Central memory CD8-positive, alpha-beta T cell (primary cell): ENCODE measurements at regions not wholly inside any gene's neighbourhood (a gene's known extent, or its start where the extent isn't known, plus 50 kb on each side); places are given as distances from the start of the nearest gene placed in this dataset.
"Not testable (repeated sequence)": the region's sequence is repeated elsewhere in the genome, so short reads cannot be mapped to it uniquely, and the experiment has no call there.

Source experiments
- ATAC-seq: fragments of 150-1000 bp; cut with Tn5 transposase; replicated peaks from 2 replicates; pipeline ENCODE4 v1.10.0; 2022; ENCODE audit warnings: mild to moderate bottlenecking, moderate FRiP score, moderate number of reproducible peaks; ENCODE audit not compliant: poor library complexity, severe bottlenecking; ENCODE audit errors: extremely low read depth
- DNase-seq, 2 donors: peaks; one replicate each; pipeline ENCODE4 v3.0.0; 2021; ENCODE audit warnings: low spot score in 2 of 2
- H3K27ac Mint-ChIP-seq: one replicate; pipeline ENCODE4 v1.8.0; 2022; ENCODE audit warnings: low read depth, mild to moderate bottlenecking, moderate library complexity, mixed read lengths
- H3K27me3 Mint-ChIP-seq: one replicate; pipeline ENCODE4 v1.8.0; 2022; ENCODE audit warnings: mixed read lengths
- H3K36me3 Mint-ChIP-seq: one replicate; pipeline ENCODE4 v1.8.0; 2022; ENCODE audit warnings: mild to moderate bottlenecking, moderate library complexity, mixed read lengths; ENCODE audit not compliant: insufficient read depth
- H3K4me1 Mint-ChIP-seq: one replicate; pipeline ENCODE4 v1.8.0; 2022; ENCODE audit warnings: mixed read lengths
- H3K4me3 Mint-ChIP-seq: one replicate; pipeline ENCODE4 v1.8.0; 2022; ENCODE audit warnings: mild to moderate bottlenecking, moderate library complexity, mixed read lengths
- H3K9me3 Mint-ChIP-seq: one replicate; pipeline ENCODE4 v1.8.0; 2022; ENCODE audit warnings: mixed read lengths

GRCh38 chr5:138640646-138641254 lies 65.5 kb upstream of the HSPA9 start:
- H3K36me3 Mint-ChIP-seq: no peaks in the 10 kb centered on the region
- H3K27ac Mint-ChIP-seq: no peak overlapping the region
- peaks cover 75% of the 10 kb centered on the region for H3K27me3 Mint-ChIP-seq
- no peak for DNase-seq
- H3K4me3 Mint-ChIP-seq: no peak overlapping the region
- no peaks in the 10 kb centered on the region for H3K4me1 Mint-ChIP-seq
- no peaks in the 10 kb centered on the region for H3K9me3 Mint-ChIP-seq
- no peak for ATAC-seq

- Mint-ChIP-seq H3K27me3 (peaks cover 74% of the 10 kb centered on the region), H3K9me3 (no peaks in the 10 kb centered on the region), H3K36me3 (no peaks in the 10 kb centered on the region), H3K4me3 (no peak overlapping the region), H3K27ac (no peak overlapping the region), H3K4me1 (no peaks in the 10 kb centered on the region)
- no peak for DNase-seq
- ATAC-seq: no peak
Observed at GRCh38 chr5:138640138-138640537, 64.9 kb upstream of the HSPA9 start.

- Mint-ChIP-seq H3K4me3 (no peak overlapping the region), H3K27me3 (peaks cover 76% of the 10 kb centered on the region), H3K9me3 (no peaks in the 10 kb centered on the region), H3K4me1 (no peaks in the 10 kb centered on the region), H3K36me3 (no peaks in the 10 kb centered on the region), H3K27ac (no peak overlapping the region)
- no peak for DNase-seq
- no peak for ATAC-seq
Observed at GRCh38 chr5:138639326-138639725, 64.1 kb upstream of the HSPA9 start.

GRCh38 chr5:138637256-138637655 lies 62.1 kb upstream of the HSPA9 start:
- no peak for DNase-seq
- Mint-ChIP-seq H3K4me1 (peaks cover 7% of the 10 kb centered on the region), H3K36me3 (no peaks in the 10 kb centered on the region), H3K4me3 (no peak overlapping the region), H3K27ac (no peak overlapping the region), H3K9me3 (no peaks in the 10 kb centered on the region), H3K27me3 (peaks cover 80% of the 10 kb centered on the region)
- no peak for ATAC-seq

GRCh38 chr5:138636398-138636944 lies 61.3 kb upstream of the HSPA9 start:
- ATAC-seq (no peak), DNase-seq (no peak)
- Mint-ChIP-seq H3K4me1 (peaks cover 7% of the 10 kb centered on the region), H3K27ac (no peak overlapping the region), H3K9me3 (no peaks in the 10 kb centered on the region), H3K36me3 (no peaks in the 10 kb centered on the region), H3K27me3 (peaks cover 88% of the 10 kb centered on the region), H3K4me3 (no peak overlapping the region)

GRCh38 chr5:138635708-138636107 lies 60.5 kb upstream of the HSPA9 start:
- H3K4me3 Mint-ChIP-seq: no peak overlapping the region
- H3K4me1 Mint-ChIP-seq: peaks cover 7% of the 10 kb centered on the region
- no peak overlapping the region for H3K27ac Mint-ChIP-seq
- no peaks in the 10 kb centered on the region for H3K9me3 Mint-ChIP-seq
- no peak for ATAC-seq
- H3K27me3 Mint-ChIP-seq: peaks cover 91% of the 10 kb centered on the region
- no peak for DNase-seq
- H3K36me3 Mint-ChIP-seq: no peaks in the 10 kb centered on the region

- Mint-ChIP-seq H3K4me3 (no peak overlapping the region), H3K9me3 (no peaks in the 10 kb centered on the region), H3K27ac (no peak overlapping the region), H3K36me3 (no peaks in the 10 kb centered on the region), H3K27me3 (peaks cover 88% of the 10 kb centered on the region), H3K4me1 (peaks cover 7% of the 10 kb centered on the region)
- DNase-seq (no peak), ATAC-seq (no peak)
Observed at GRCh38 chr5:138635265-138635664, 60.1 kb upstream of the HSPA9 start.

- not testable (repeated sequence) for H3K4me1 Mint-ChIP-seq, H3K4me3 Mint-ChIP-seq, H3K9me3 Mint-ChIP-seq, DNase-seq, ATAC-seq, H3K36me3 Mint-ChIP-seq, H3K27ac Mint-ChIP-seq
- peaks cover 83% of the 10 kb centered on the region for H3K27me3 Mint-ChIP-seq
Observed at GRCh38 chr5:138634804-138635203, 59.6 kb upstream of the HSPA9 start.

GRCh38 chr5:138632900-138633489 lies 57.8 kb upstream of the HSPA9 start:
- ATAC-seq (no peak), DNase-seq (no peak)
- H3K27ac Mint-ChIP-seq: no peak overlapping the region
- no peaks in the 10 kb centered on the region for H3K36me3 Mint-ChIP-seq
- no peak overlapping the region for H3K4me3 Mint-ChIP-seq
- H3K27me3 Mint-ChIP-seq: peaks cover 65% of the 10 kb centered on the region
- no peaks in the 10 kb centered on the region for H3K9me3 Mint-ChIP-seq
- H3K4me1 Mint-ChIP-seq: peaks cover 7% of the 10 kb centered on the region

- H3K27ac Mint-ChIP-seq: no peak overlapping the region
- no peaks in the 10 kb centered on the region for H3K9me3 Mint-ChIP-seq
- peaks cover 65% of the 10 kb centered on the region for H3K27me3 Mint-ChIP-seq
Observed at GRCh38 chr5:138631096-138631928, 56.1 kb upstream of the HSPA9 start.

GRCh38 chr5:138629392-138629791 lies 54.2 kb upstream of the HSPA9 start:
- H3K27me3 Mint-ChIP-seq: peaks cover 58% of the 10 kb centered on the region
- H3K9me3 Mint-ChIP-seq: no peaks in the 10 kb centered on the region
- H3K4me1 Mint-ChIP-seq: peaks cover 7% of the 10 kb centered on the region
- DNase-seq (no peak), ATAC-seq (no peak)
- no peak overlapping the region for H3K27ac Mint-ChIP-seq
- H3K4me3 Mint-ChIP-seq: no peak overlapping the region
- no peaks in the 10 kb centered on the region for H3K36me3 Mint-ChIP-seq

More at GRCh38 chr5:138631096-138631928, 56.1 kb upstream of the HSPA9 start:
- Mint-ChIP-seq H3K4me1 (peaks cover 7% of the 10 kb centered on the region), H3K36me3 (no peaks in the 10 kb centered on the region), H3K4me3 (no peak overlapping the region)
- ATAC-seq: no peak
- no peak for DNase-seq

GRCh38 chr5:138626333-138626944 lies 51.2 kb upstream of the HSPA9 start:
- Mint-ChIP-seq H3K36me3 (no peaks in the 10 kb centered on the region), H3K4me1 (no peaks in the 10 kb centered on the region), H3K27me3 (peaks cover 41% of the 10 kb centered on the region), H3K9me3 (no peaks in the 10 kb centered on the region), H3K27ac (no peak overlapping the region), H3K4me3 (no peak overlapping the region)
- no peak for ATAC-seq
- no peak for DNase-seq
